Type B pancreatic cell (in vitro differentiated cells): ENCODE measurements at regions not wholly inside any gene's neighbourhood (a gene's known extent, or its start where the extent isn't known, plus 50 kb on each side); places are given as distances from the start of the nearest gene placed in this dataset.
"Not testable (repeated sequence)": the region's sequence is repeated elsewhere in the genome, so short reads cannot be mapped to it uniquely, and the experiment has no call there.

Experiments
- DNase-seq: peaks from one replicate; pipeline ENCODE4 v3.0.0; 2021; ENCODE audit warnings: mixed read lengths; ENCODE audit not compliant: unreplicated experiment; ENCODE audit errors: extremely low spot score
- H3K27ac Mint-ChIP-seq: 2 replicates; pipeline ENCODE4 v1.8.0; 2021; ENCODE audit warnings: mild to moderate bottlenecking, mixed read lengths
- H3K27me3 Mint-ChIP-seq: 2 replicates; pipeline ENCODE4 v1.8.0; 2021; ENCODE audit warnings: mixed read lengths
- H3K36me3 Mint-ChIP-seq: 2 replicates; pipeline ENCODE4 v1.8.0; 2021; ENCODE audit warnings: mixed read lengths
- H3K4me1 Mint-ChIP-seq: one replicate; pipeline ENCODE4 v1.8.0; 2021; ENCODE audit warnings: mixed read lengths; ENCODE audit not compliant: unreplicated experiment
- H3K4me3 Mint-ChIP-seq: 2 replicates; pipeline ENCODE4 v1.8.0; 2021; ENCODE audit warnings: mild to moderate bottlenecking, mixed read lengths
- H3K9me3 Mint-ChIP-seq: 2 replicates; pipeline ENCODE4 v1.8.0; 2021; ENCODE audit warnings: mixed read lengths
- CTCF ChIP-seq: fragments of 200-600 bp; sonication (generic); conservative IDR thresholded peaks from 2 replicates; pipeline ENCODE4 v1.5.0; 2021; ENCODE audit warnings: antibody characterized with exemption, mild to moderate bottlenecking

- no peak overlapping the region for H3K4me3 Mint-ChIP-seq
- H3K27me3 Mint-ChIP-seq = peaks cover 11% of the 10 kb centered on the region
- no peaks in the 10 kb centered on the region for H3K36me3 Mint-ChIP-seq
- no peak for DNase-seq
- no peak for TF ChIP-seq CTCF
- H3K27ac Mint-ChIP-seq = no peak overlapping the region
- H3K4me1 Mint-ChIP-seq = peaks cover 25% of the 10 kb centered on the region
- no peaks in the 10 kb centered on the region for H3K9me3 Mint-ChIP-seq
Observed at GRCh38 chr1:30216602-30217001, 506.8 kb downstream of the MATN1 start.

- H3K27ac Mint-ChIP-seq = no peak overlapping the region
- peaks cover 18% of the 10 kb centered on the region for H3K4me1 Mint-ChIP-seq
- H3K36me3 Mint-ChIP-seq = no peaks in the 10 kb centered on the region
- H3K9me3 Mint-ChIP-seq = no peaks in the 10 kb centered on the region
- TF ChIP-seq CTCF = no peak
- DNase-seq = no peak
- H3K27me3 Mint-ChIP-seq = no peaks in the 10 kb centered on the region
- H3K4me3 Mint-ChIP-seq = no peak overlapping the region
Observed at GRCh38 chr1:30213936-30214335, 509.4 kb downstream of the MATN1 start.

- H3K27ac Mint-ChIP-seq, DNase-seq, H3K4me3 Mint-ChIP-seq, H3K36me3 Mint-ChIP-seq, H3K27me3 Mint-ChIP-seq, H3K4me1 Mint-ChIP-seq, H3K9me3 Mint-ChIP-seq: not testable (repeated sequence)
Observed at GRCh38 chr1:30207962-30208361, 515.4 kb downstream of the MATN1 start.

GRCh38 chr1:30206631-30207030 lies 516.8 kb downstream of the MATN1 start:
- DNase-seq, H3K27me3 Mint-ChIP-seq, H3K27ac Mint-ChIP-seq, H3K4me1 Mint-ChIP-seq, H3K4me3 Mint-ChIP-seq, H3K9me3 Mint-ChIP-seq, H3K36me3 Mint-ChIP-seq: not testable (repeated sequence)

- not testable (repeated sequence) for H3K27ac Mint-ChIP-seq, H3K27me3 Mint-ChIP-seq, H3K4me1 Mint-ChIP-seq, H3K9me3 Mint-ChIP-seq, H3K4me3 Mint-ChIP-seq, H3K36me3 Mint-ChIP-seq, DNase-seq
Observed at GRCh38 chr1:30204916-30205315, 518.5 kb downstream of the MATN1 start.

GRCh38 chr1:30201015-30201414 lies 522.4 kb downstream of the MATN1 start:
- H3K27me3 Mint-ChIP-seq = peaks cover 8% of the 10 kb centered on the region
- no peak overlapping the region for H3K27ac Mint-ChIP-seq

GRCh38 chr1:30200161-30200560 lies 523.2 kb downstream of the MATN1 start:
- H3K4me1 Mint-ChIP-seq = peaks cover 3% of the 10 kb centered on the region
- no peak overlapping the region for H3K4me3 Mint-ChIP-seq
- H3K27me3 Mint-ChIP-seq = peaks cover 8% of the 10 kb centered on the region
- no peak overlapping the region for H3K27ac Mint-ChIP-seq
- TF ChIP-seq CTCF = no peak
- H3K36me3 Mint-ChIP-seq = no peaks in the 10 kb centered on the region
- H3K9me3 Mint-ChIP-seq = no peaks in the 10 kb centered on the region
- no peak for DNase-seq

More at GRCh38 chr1:30201015-30201414, 522.4 kb downstream of the MATN1 start:
- no peak for DNase-seq
- no peak for TF ChIP-seq CTCF
- H3K4me3 Mint-ChIP-seq = no peak overlapping the region
- H3K9me3 Mint-ChIP-seq = no peaks in the 10 kb centered on the region
- H3K4me1 Mint-ChIP-seq = no peaks in the 10 kb centered on the region
- no peaks in the 10 kb centered on the region for H3K36me3 Mint-ChIP-seq
